NOMO-1 (cell line): ENCODE measurements at regions not wholly inside any gene's neighbourhood (a gene's known extent, or its start where the extent isn't known, plus 50 kb on each side); places are given as distances from the start of the nearest gene placed in this dataset.
A peak's percentile ranks its signal among the peaks of the same experiment; 100 is the strongest.
"Not testable (repeated sequence)": the region's sequence is repeated elsewhere in the genome, so short reads cannot be mapped to it uniquely, and the experiment has no call there.

Source experiments
- DNase-seq, 2 experiments: peaks; one replicate each; lab custom pipeline; 2025; ENCODE audit not compliant: unreplicated experiment in 2 of 2; lab: John Stamatoyannopoulos, UW

DNA sequence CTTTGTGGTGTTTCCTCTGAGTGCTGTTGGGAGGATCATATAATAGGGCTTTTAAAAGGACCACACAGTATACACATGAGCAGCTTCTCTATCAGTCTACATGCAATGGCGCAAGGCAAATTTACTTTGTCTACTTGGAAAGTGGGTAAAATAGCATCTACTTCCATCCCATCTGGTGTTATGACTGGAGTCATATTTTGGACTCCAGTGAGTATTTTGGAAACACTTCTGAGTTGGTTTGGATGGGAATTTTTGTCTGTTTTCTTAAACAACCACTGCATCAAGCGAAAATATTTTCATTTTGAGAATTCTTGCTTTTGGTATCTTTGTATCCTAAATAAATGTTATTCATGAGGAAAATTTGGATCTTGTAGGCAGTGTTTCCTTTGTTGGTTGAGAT lies 220.8 kb downstream of the NMUR2 start:
- no peak for DNase-seq

DNA sequence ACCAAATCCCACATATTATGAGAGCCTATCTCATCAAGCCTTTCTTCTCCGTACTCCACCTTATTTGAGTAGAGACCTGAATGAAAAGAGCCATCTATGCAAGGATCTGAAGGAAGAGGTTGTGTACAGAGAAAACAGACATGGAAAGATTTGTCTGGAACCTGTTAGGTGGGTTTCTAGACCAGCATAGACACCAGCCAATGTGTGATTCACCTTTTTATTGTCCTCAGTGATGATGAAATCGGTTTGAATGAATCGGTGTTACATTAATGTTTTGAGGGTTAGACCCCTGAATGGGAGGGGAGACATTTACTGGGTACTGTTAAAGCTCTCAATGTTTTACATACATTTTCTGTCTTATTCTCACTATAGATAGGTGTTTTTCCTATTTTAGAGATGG lies 223.6 kb downstream of the NMUR2 start:
- DNase-seq = no peak

DNA sequence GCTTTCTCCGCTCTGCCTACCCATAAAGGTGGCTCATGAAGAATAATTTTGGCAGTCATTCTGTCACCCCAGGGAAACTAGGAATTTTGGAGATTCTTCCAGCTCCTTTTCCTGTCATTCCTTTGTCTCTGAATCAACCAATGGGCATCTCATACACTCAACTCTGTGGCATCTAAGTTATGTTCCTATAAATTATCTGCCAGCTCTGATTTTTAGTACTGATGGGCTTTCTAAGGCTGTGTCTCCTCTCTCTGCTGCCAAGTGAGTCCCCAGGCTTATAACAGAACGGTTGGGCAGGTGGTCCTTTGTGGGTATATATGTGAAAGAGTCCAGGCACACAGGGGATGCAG lies 226.8 kb downstream of the NMUR2 start:
- DNase-seq = no peak

DNA sequence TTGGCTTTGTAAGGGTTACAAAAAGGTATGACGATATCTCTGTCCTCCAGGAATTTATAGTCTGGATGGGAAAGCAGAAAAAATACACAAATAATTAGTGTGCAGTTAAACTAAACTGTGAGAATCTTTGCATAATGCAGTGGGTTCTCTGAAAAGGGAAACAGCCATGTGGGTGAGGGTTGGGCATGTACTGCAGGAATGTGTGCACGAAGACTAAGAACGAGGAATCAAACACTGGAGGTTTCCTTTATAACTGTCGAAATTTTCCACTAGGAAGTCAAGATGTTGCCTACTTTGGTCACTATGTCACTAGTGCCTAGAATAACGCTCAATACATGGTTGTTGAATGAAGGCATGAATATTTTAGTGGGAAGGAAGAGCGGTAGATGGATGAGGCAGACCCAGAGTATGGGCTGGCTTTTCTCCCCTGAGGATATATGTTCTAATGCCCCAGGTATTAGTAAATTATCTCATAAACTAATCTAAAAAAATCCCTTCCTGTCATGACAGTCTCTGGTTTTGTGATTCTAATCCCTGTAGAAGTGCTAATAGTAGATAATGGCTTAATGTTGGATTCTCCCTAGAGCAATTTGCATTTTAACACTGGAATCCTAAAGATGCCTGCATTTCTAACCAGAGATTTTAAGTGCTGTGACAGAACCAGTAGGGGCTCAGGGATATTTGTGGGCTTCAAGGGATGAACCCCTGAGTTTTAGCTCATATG lies 227.3 kb downstream of the NMUR2 start:
- no peak for DNase-seq

DNA sequence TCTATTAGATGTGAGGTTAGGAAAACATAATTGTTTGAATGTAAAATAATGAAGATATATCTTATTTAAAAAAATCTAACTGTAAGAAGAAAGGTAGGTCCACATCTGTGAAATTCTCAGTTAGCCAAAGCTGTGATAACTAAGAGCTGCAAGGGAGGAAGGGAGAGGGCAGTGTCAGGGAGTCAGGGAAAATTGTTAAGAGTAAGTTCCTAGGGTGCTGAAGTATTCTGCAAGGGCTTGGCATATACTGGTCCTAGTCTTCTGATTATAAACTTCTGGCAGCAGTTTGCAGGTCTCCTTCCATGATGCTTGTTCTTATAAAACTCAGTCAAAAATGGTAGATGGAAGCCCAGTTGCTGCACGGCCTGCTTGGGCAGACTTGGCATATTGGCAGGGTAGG lies 233.2 kb downstream of the NMUR2 start:
- DNase-seq = no peak

GRCh38 chr5:152170350-152170749 lies 234.7 kb downstream of the NMUR2 start:
- no peak for DNase-seq

DNA sequence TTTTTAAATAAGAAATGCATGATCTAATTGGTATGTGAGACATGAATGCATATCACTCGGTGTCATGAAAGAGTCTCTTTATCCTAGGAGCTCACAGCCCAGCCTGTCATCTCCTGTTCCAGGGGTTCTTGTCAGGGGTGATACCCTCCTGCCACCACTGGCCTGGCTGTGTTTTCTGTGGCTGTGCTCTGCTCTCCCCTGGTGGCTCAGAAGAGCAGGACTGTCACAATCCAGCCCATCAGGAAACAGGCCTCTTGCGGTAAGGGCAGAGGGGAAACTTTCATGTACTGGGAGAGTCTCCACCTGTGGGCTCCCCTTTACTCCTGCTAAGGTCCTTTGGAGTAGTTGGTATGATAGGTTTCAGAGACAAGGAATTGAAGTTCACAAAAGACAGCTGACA lies 240.2 kb upstream of the GLRA1 start:
- DNase-seq = no peak

GRCh38 chr5:152159894-152160293 lies 235.2 kb upstream of the GLRA1 start:
- DNase-seq = not testable (repeated sequence)

- not testable (repeated sequence) for DNase-seq
Measured at GRCh38 chr5:152154452-152154851, 229.8 kb upstream of the GLRA1 start.

GRCh38 chr5:152151940-152152339 lies 227.3 kb upstream of the GLRA1 start:
- DNase-seq = no peak

GRCh38 chr5:152151113-152151512 lies 226.5 kb upstream of the GLRA1 start:
- no peak for DNase-seq

- no peak for DNase-seq
Measured at GRCh38 chr5:152147286-152147685, 222.6 kb upstream of the GLRA1 start.

- DNase-seq = no peak
Measured at GRCh38 chr5:152146566-152146965, 221.9 kb upstream of the GLRA1 start.

- no peak for DNase-seq
Measured at GRCh38 chr5:152144556-152144955, 219.9 kb upstream of the GLRA1 start.

- DNase-seq = no peak
Measured at GRCh38 chr5:152144030-152144429, 219.4 kb upstream of the GLRA1 start.

DNA sequence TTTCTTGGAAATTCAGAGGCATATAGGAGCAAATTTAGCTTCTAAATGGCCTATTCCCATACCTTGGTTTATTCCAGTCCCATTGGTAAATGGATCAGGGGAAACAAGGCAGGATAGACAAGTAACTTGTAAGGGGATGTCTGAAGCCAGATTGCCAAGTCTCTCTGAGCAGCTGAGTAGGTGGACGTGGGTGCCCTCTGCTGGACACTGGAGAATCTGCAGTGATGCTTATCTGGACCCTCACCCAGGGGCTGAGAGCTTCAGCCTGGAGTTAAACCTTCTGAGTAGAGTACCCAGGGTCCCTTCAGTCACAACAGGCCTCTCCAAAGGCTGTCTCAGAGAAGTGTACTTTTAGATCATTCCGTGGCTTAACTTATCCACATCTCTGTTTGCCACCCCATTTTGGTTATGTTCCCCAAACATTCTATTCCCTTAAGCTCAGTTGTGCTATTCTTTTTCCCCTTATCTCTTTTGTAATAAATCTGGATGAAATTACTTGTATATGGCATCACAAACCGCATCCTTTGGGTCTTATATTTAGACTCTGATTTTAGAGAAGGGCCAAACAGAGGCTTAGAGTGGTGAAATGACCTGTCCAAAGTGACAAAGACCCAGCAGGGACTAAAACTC lies 218.3 kb upstream of the GLRA1 start:
- peak; percentile 6 to 14 for DNase-seq

DNA sequence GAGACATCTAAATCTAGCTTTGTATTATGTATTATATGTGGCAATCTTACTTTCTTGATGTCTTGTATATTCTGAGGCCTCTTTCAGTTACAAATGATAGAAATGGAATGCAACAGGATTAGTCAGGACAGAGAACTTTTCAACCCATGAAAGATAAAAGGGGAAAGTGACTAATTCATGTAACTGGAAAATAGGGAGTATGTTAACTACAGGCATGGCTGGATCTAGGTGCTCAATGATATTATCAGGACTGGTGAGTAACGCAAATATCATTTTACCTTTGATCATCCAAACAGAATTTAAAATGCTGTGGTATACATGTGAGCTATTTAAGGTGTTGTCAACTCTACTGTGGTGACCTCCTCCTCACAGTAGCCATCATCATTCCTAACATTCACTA lies 215.7 kb upstream of the GLRA1 start:
- DNase-seq = no peak

DNA sequence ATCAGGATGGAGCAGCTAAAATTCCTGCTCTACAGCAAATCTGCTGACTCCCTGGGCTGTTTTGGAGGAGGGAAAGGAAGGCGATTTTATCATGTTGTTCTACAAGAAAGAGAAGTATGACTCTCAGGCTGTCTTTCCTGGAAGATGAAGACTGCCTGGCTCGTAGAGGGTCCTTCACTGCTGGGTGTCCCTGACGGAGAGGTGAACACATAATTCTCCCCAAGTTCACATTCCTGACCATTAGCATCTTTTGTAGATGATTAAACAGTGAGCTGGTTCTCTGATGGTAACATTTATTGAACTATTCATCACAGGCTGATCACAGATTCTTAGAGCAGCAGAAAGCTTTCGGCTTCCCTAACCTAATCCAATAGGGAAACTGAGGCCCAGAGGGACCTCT lies 212.4 kb upstream of the GLRA1 start:
- DNase-seq = no peak

GRCh38 chr5:152136321-152136720 lies 211.7 kb upstream of the GLRA1 start:
- DNase-seq = no peak

- no peak for DNase-seq
Measured at GRCh38 chr5:152135827-152136226, 211.2 kb upstream of the GLRA1 start.

DNA sequence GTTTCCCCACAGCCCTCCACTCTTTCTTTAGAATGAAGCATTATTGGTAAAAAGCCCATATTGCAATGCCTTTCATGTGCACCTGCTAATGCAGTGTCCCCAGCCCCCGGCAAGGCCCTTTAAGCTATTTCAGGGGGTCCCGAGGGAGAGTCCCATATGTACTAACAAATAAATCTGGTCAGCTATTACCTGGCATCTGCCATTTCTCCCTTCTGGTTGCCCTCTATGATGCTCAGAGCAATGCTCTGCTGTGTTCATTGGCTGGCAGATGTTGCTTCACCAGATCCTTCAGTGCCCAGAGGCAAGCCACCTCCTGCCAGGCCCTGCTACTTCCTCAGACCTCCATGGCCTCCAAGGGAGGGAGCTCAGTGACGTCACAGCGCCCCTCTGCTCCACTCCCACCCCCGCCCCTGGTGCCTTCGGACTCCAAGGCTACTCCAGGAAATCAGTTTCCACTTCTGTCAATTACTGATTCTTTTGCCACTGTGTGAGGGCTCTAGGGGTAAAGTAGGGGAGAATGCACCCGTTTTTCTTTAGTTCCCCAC lies 201.1 kb upstream of the GLRA1 start:
- no peak for DNase-seq

DNA sequence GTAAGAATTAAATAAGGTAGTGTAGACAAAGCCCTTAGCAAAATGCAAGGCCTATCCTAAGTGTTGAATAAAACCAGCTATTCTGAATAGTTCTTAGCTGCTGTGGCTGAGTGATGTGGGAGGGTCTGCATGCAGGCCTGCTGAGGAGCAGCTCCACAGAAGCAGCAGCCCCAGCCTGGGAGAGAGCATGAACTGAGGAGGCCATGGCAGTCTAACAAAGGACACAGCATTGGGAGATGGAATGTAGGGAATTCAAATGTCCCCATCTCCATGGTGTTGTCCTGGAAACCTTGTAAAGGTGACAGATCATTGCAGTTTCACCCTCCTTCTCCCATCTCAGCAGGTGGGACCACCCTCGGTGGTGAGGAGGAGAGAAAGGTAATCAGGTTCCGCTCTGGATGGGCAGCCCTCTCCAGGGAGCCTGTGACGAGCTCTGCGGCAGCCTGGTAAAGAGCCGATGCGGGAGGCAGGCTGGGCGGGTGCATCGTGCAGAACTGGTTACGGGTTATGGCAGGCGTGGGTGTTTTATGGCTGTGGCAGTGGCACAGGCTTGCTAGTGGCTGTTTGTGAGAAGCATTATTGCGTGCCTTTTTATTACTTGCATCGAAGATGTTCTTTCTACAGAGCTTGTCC lies 199.9 kb upstream of the GLRA1 start:
- DNase-seq = no peak
